Neural cell (in vitro differentiated cells): ENCODE measurements at regions not wholly inside any gene's neighbourhood (a gene's known extent, or its start where the extent isn't known, plus 50 kb on each side); places are given as distances from the start of the nearest gene placed in this dataset.

Source experiments
- EP300 ChIP-seq: fragments of 450-650 bp; conservative IDR thresholded peaks from 2 replicates; pipeline ENCODE4 v1.6.1; 2014; ENCODE audit warnings: antibody characterized with exemption, mild to moderate bottlenecking, moderate library complexity; ENCODE audit not compliant: poor library complexity, severe bottlenecking
- EZH2 ChIP-seq: fragments of 200-600, 300-800 bp; shearing (Covaris generic), sonication (generic); IDR thresholded peaks from 2 replicates; pipeline ENCODE4 v1.6.1; 2014; ENCODE audit warnings: antibody characterized with exemption, low read length, borderline replicate concordance, mild to moderate bottlenecking; ENCODE audit not compliant: insufficient read depth, poor library complexity, severe bottlenecking
- MXI1 ChIP-seq: fragments of 450-650 bp; conservative IDR thresholded peaks from 2 replicates; pipeline ENCODE4 v1.6.1; 2014; ENCODE audit warnings: antibody characterized with exemption, mild to moderate bottlenecking; ENCODE audit not compliant: poor library complexity, severe bottlenecking
- POLR2AphosphoS5 ChIP-seq: IDR thresholded peaks from 2 replicates; pipeline ENCODE4 v1.6.1; 2012
- RAD21 ChIP-seq: fragments of 450-650 bp; conservative IDR thresholded peaks from 2 replicates; pipeline ENCODE4 v1.6.1; 2014; ENCODE audit warnings: antibody characterized with exemption, mild to moderate bottlenecking, moderate library complexity
- REST ChIP-seq: IDR thresholded peaks from 2 replicates; pipeline ENCODE4 v1.6.1; 2012; ENCODE audit warnings: borderline replicate concordance
- SMC3 ChIP-seq: fragments of 450-650 bp; conservative IDR thresholded peaks from 2 replicates; pipeline ENCODE4 v1.6.1; 2014; ENCODE audit warnings: antibody characterized with exemption, mild to moderate bottlenecking, moderate library complexity; ENCODE audit not compliant: poor library complexity
- TAF1 ChIP-seq: IDR thresholded peaks from 2 replicates; pipeline ENCODE4 v1.6.1; 2012; ENCODE audit warnings: low read depth
- TF ChIP-seq, protein P1 (sequence below): fragments of 450-650 bp; IDR thresholded peaks from 2 replicates; pipeline ENCODE4 v1.5.1; 2014; ENCODE audit warnings: antibody characterized with exemption, mild to moderate bottlenecking, moderate library complexity; ENCODE audit not compliant: poor library complexity, severe bottlenecking

DNA sequence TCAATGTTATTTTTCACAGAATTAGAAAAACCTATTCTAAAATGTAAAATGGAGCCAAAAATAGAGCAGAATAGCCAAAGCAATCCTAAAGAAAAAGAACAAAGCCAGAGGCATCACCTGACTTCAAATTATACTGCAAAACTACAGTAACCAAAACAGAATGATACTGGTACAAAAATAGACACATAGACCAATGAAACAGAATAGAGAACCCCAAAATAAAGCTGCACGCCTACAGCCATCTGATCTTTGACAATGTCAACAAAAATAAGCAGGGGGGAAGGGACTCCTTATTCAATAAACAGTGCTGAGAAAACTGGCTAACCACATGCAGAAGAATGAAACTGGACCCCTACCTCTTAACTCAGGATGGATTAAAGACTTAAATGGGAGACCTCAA is 65.8 kb upstream of the PDE4D start:
- no peak for TF ChIP-seq MXI1
- TF ChIP-seq RAD21 = no peak
- TF ChIP-seq, protein P1, sequence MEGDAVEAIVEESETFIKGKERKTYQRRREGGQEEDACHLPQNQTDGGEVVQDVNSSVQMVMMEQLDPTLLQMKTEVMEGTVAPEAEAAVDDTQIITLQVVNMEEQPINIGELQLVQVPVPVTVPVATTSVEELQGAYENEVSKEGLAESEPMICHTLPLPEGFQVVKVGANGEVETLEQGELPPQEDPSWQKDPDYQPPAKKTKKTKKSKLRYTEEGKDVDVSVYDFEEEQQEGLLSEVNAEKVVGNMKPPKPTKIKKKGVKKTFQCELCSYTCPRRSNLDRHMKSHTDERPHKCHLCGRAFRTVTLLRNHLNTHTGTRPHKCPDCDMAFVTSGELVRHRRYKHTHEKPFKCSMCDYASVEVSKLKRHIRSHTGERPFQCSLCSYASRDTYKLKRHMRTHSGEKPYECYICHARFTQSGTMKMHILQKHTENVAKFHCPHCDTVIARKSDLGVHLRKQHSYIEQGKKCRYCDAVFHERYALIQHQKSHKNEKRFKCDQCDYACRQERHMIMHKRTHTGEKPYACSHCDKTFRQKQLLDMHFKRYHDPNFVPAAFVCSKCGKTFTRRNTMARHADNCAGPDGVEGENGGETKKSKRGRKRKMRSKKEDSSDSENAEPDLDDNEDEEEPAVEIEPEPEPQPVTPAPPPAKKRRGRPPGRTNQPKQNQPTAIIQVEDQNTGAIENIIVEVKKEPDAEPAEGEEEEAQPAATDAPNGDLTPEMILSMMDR = no peak
- no peak for TF ChIP-seq TAF1
- no peak for TF ChIP-seq EP300
- no peak for TF ChIP-seq REST
- no peak for TF ChIP-seq POLR2AphosphoS5
- no peak for TF ChIP-seq SMC3
- TF ChIP-seq EZH2 = no peak
